Calu3 (cell line): ENCODE measurements at regions not wholly inside any gene's neighbourhood (a gene's known extent, or its start where the extent isn't known, plus 50 kb on each side); places are given as distances from the start of the nearest gene placed in this dataset.

ENCODE experiments used
- BruUV-seq: library from RNA; stranded (reverse); fragments of 400-500 nt; replicated peaks from 2 replicates; lab custom pipeline; 2021; lab: Mats Ljungman, UMichigan
- CTCF ChIA-PET: fragments of 300-600 bp; sonication (Branson Sonifier 250); formaldehyde crosslinking; loops from one replicate; lab custom pipeline; 2022; ENCODE audit warnings: antibody characterized with exemption; lab: Charles Lee
- DNase-seq: peaks from one replicate; pipeline ENCODE4 v3.0.0; 2022
- H3K27ac Mint-ChIP-seq: one replicate; pipeline ENCODE4 v1.8.0; 2022; ENCODE audit warnings: mixed read lengths; ENCODE audit not compliant: unreplicated experiment
- H3K27me3 Mint-ChIP-seq: one replicate; pipeline ENCODE4 v1.8.0; 2022; ENCODE audit warnings: mixed read lengths; ENCODE audit not compliant: unreplicated experiment
- H3K36me3 Mint-ChIP-seq: one replicate; pipeline ENCODE4 v1.8.0; 2022; ENCODE audit warnings: mild to moderate bottlenecking, moderate library complexity, mixed read lengths; ENCODE audit not compliant: insufficient read depth, unreplicated experiment
- H3K4me1 Mint-ChIP-seq: one replicate; pipeline ENCODE4 v1.8.0; 2022; ENCODE audit warnings: mild to moderate bottlenecking, low read depth, mixed read lengths; ENCODE audit not compliant: unreplicated experiment
- H3K4me3 Mint-ChIP-seq: one replicate; pipeline ENCODE4 v1.8.0; 2022; ENCODE audit warnings: mild to moderate bottlenecking, low read depth, moderate library complexity, mixed read lengths; ENCODE audit not compliant: unreplicated experiment
- H3K9me3 Mint-ChIP-seq: one replicate; pipeline ENCODE4 v1.8.0; 2022; ENCODE audit warnings: low read depth, mixed read lengths; ENCODE audit not compliant: unreplicated experiment
- intact Hi-C: fragments of 100-400 bp; cut with micrococcal nuclease; formaldehyde crosslinking; loops from one replicate; pipeline ENCODE4 v1.10.0; 2022; ENCODE audit not compliant: unreplicated experiment
- TF ChIP-seq, protein P1 (sequence below): fragments of 200-600 bp; IDR thresholded peaks from one replicate; pipeline ENCODE4 v1.8.0; 2022; ENCODE audit warnings: antibody characterized with exemption; ENCODE audit not compliant: unreplicated experiment

DNA sequence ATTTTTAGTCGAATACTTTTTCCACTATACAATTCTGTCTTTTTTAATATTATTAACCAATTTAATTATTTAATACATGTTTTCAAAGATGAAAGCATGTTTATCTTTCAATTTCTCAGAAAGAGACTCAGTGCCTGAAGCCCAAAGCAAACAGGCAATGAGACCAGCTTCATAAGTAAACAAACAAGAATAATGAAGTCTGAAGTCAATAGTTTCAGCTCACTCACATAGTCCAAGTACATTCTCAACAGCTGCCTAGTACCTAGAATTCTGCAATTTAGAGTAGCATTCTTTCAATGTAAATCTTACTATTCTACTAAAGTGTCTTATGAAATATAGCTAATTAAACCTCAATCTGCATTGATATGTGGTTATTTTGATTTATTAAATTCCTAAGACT is 626.5 kb upstream of the NRSN1 start:
- Mint-ChIP-seq H3K9me3 (peaks cover 13% of the 10 kb centered on the region), H3K4me1 (no peaks in the 10 kb centered on the region), H3K4me3 (no peak overlapping the region), H3K36me3 (no peaks in the 10 kb centered on the region), H3K27me3 (no peaks in the 10 kb centered on the region), H3K27ac (no peak overlapping the region)
- intact Hi-C loops: no loop called here
- TF ChIP-seq, protein P1, sequence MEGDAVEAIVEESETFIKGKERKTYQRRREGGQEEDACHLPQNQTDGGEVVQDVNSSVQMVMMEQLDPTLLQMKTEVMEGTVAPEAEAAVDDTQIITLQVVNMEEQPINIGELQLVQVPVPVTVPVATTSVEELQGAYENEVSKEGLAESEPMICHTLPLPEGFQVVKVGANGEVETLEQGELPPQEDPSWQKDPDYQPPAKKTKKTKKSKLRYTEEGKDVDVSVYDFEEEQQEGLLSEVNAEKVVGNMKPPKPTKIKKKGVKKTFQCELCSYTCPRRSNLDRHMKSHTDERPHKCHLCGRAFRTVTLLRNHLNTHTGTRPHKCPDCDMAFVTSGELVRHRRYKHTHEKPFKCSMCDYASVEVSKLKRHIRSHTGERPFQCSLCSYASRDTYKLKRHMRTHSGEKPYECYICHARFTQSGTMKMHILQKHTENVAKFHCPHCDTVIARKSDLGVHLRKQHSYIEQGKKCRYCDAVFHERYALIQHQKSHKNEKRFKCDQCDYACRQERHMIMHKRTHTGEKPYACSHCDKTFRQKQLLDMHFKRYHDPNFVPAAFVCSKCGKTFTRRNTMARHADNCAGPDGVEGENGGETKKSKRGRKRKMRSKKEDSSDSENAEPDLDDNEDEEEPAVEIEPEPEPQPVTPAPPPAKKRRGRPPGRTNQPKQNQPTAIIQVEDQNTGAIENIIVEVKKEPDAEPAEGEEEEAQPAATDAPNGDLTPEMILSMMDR: no peak
- CTCF ChIA-PET: no interaction called here
- no TSS peak for BruUV-seq
- no peak for DNase-seq

DNA sequence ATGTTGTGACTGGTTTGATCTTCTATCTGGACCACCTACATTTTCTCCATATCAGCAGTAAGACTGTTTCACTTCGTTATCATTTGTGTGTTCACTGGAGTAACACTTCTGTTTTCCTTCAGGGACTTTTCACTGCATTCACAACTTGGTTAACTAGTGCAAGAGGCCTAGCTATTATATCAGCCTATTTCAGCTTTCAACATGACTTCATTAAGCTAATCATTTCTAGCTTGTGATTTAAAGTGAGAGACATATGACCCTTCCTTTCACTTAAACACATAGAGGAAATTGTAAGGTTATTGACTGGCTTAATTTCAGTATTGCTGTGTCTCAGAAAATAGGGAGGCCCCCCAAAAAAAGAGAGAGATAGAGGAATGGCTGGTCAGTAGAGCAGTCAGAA is 622.8 kb upstream of the NRSN1 start:
- DNase-seq: no peak
- BruUV-seq: no TSS peak
- no peaks in the 10 kb centered on the region for H3K27me3 Mint-ChIP-seq

DNA sequence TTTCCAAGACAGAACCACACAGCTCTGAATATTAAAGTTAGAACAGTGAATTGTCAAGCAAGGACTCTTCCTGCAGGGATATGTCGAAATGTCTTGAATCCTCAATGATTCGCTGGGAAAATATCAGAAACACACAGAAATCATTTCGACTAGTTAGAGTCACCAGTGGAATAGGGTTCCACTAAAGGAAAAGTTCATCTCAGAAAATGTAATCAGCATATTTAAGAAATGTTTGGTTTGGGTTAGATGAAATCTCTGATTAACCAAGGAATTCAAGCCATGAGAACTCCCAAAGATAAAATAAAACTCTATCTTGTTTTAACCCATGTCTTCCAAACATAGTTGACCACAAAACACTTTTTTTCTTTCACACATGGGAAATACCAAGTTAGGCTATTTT is 621.0 kb upstream of the NRSN1 start:
- no peak for DNase-seq
- Mint-ChIP-seq H3K27ac (no peak overlapping the region), H3K36me3 (no peaks in the 10 kb centered on the region), H3K4me3 (no peak overlapping the region), H3K27me3 (no peaks in the 10 kb centered on the region), H3K9me3 (peaks cover 11% of the 10 kb centered on the region), H3K4me1 (no peaks in the 10 kb centered on the region)
- TF ChIP-seq, protein P1: no peak
- no TSS peak for BruUV-seq
- CTCF ChIA-PET: no interaction called here
- intact Hi-C loops: no loop called here

More for the DNA sequence above, 622.8 kb upstream of the NRSN1 start:
- intact Hi-C loops: no loop called here
- no peak overlapping the region for H3K4me3 Mint-ChIP-seq
- H3K9me3 Mint-ChIP-seq: peaks cover 16% of the 10 kb centered on the region
- H3K4me1 Mint-ChIP-seq: no peaks in the 10 kb centered on the region
- TF ChIP-seq, protein P1: no peak
- CTCF ChIA-PET: interaction anchor here (0.9 kb wide), 1 partner anchor 37 kb away, joined by 5 read pairs; no protein-coding TSS in a partner anchor
- H3K36me3 Mint-ChIP-seq: no peaks in the 10 kb centered on the region
- no peak overlapping the region for H3K27ac Mint-ChIP-seq

DNA sequence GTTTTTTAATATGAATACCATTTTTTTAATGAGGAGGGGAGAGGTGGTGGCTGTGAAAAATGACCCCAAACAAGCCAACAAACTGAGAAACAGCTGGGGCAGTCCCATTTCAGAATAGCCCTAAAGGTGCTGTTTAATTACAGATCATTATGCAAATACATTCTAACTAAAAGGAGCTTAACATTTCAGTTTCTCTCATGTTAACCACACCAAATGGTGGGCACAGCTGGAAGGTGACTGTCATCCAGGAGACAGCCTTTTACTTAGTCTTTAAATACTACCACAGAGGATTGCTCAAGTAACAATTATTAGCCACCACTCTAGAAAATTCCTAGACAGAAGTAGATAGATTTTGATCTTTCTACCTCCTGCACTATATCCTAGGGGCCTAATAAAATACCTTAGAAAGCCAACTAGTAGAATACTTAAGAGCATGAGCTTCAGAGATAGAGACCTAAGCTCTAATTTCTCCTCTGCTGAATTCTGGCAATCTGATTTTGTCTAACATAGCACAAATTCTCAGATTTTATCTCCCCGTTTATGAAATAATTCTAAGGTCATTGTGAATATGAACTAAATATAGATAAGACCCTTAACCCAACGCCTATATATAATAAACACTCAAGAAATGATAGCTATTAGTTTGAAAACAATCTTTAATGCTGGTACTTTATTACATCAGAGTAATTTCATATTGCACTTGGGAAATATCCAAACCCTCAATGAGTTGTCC is 615.1 kb upstream of the NRSN1 start:
- Mint-ChIP-seq H3K4me3 (no peak overlapping the region), H3K36me3 (no peaks in the 10 kb centered on the region), H3K27me3 (no peaks in the 10 kb centered on the region), H3K9me3 (peaks cover 7% of the 10 kb centered on the region), H3K27ac (no peak overlapping the region), H3K4me1 (no peaks in the 10 kb centered on the region)
- no peak for DNase-seq
- CTCF ChIA-PET: no interaction called here
- BruUV-seq: no TSS peak
- TF ChIP-seq, protein P1: no peak
- intact Hi-C loops: no loop called here
